GM19468 (cell line): ENCODE measurements at regions not wholly inside any gene's neighbourhood (a gene's known extent, or its start where the extent isn't known, plus 50 kb on each side); places are given as distances from the start of the nearest gene placed in this dataset.
"Not testable (repeated sequence)": the region's sequence is repeated elsewhere in the genome, so short reads cannot be mapped to it uniquely, and the experiment has no call there.

Source experiments
- ATAC-seq: cut with Tn5 transposase; IDR thresholded peaks from one replicate; pipeline ENCODE4 v1.9.1; 2021; ENCODE audit warnings: mild to moderate bottlenecking, moderate library complexity, moderate number of reproducible peaks; ENCODE audit not compliant: unreplicated experiment; ENCODE audit errors: extremely low read depth

DNA sequence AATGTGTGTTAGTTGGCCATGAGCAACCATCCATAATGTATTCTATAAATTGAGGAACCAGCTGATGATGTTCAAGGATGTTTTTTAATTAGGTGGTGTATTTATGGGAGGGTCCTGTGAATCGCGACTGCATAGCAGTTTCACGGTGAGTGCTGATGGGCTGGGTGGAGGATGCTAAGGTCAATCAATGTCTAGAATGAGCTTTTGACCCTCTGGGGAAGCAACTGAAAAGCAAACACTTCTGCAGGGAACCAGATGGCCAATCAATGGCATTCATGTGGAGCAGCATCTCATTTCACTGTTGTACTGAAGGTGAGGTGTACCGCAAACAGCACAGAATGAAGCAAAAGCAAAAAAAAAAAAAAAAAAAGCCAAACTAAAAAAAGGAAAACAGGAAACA is 676.1 kb upstream of the TMEM132C start:
- no peak for ATAC-seq

- ATAC-seq = no peak
Observed at GRCh38 chr12:127592245-127592644, 674.7 kb upstream of the TMEM132C start.

- no peak for ATAC-seq
Observed at GRCh38 chr12:127594351-127594970, 672.5 kb upstream of the TMEM132C start.

DNA sequence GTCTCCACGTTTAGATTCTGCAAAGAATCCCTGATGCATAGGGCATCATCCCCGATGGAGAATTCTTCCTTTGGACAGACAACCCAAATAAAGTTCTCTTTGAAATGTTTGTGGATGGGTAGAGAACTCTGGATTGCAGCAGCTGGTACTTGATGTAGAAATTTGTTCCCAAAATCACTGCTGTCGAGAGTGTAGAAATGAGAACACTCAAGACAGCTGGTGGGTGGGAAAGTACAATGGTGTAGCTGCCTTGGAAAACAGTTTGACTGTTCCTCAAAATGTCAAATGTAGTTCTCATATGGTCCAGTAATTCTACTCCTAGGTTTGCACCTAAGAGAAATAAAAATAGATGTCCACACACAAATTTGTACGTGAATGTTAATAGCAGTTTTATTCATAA is 671.5 kb upstream of the TMEM132C start:
- no peak for ATAC-seq

DNA sequence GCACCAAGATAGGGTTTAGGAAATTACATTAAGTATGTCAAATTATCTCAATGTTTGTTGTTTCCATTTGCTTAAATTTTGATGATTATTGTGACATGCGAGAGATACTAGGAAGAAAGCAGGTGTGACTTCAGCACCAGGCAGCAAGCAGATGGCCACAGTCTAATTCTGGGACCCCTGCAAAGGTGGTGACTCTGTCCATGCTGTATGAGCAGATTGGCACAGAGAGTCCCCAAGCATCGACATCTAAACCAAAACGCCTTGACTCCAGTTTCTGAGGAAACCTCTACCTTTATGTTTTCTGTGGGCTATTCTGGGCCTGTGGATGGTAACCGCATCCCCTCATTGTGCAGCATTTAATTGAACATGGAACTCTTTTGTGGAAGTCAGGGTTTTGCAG is 670.1 kb upstream of the TMEM132C start:
- ATAC-seq = no peak

DNA sequence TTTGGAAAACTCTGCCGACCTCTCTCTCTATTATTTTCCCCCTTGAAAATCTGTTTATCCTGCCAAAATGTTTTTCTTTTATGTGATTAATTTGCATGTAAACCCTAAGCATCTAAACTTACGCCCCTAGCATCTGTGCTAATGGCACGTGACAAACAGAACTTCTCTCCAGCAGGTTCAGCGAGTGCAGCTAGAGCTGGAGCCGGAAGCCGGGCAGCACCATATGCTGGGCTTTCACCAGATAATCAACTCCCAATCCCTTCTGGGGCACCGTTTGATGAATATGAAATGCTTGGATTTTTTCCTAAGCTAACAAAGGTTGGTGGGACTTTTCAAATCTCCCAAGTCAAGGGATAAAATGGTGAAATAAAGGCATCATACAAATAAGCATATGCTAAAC is 667.5 kb upstream of the TMEM132C start:
- no peak for ATAC-seq

DNA sequence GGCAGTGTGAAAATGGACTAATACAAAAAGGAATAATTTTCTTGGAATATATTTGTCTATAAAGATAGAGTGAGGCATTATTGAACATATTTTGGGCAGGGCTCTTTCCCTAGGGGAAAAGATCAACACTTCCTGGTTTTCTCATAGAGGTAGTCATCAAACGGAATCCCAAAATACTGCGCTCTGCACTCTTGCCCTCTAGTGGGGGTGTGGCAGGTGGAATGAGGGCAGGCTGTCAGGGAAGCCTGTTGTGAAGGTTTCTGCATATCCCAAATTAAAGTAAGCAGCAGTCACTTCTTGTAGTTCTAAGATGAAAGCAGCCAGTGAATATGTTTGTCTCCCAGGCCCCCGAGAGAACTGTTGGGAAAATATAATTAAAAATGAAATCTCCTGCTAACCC is 666.8 kb upstream of the TMEM132C start:
- ATAC-seq = no peak

DNA sequence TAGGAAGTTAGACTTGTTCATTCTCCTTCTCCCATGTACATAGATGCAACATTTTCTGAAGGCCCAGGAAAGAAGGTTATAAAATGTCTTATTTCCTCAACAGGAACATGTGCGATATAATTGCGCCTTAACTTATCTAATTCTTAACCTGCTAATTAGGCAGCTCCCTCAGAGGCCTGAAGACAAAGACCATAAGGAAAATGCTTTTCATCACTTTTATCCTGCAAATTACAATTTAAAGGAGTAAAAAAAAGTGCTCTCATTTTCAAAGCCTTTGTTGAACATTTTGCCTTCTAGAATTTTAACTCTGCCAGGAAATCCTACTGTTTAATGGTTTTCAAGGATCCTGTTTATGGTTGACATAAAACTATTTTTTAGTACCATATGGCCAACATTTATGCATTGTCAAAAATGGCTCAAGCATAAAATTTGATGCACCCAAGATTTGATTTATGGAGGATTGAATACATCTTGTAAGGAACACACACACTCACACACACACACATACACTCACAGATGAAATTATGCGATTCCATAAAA is 660.4 kb upstream of the TMEM132C start:
- ATAC-seq = no peak

DNA sequence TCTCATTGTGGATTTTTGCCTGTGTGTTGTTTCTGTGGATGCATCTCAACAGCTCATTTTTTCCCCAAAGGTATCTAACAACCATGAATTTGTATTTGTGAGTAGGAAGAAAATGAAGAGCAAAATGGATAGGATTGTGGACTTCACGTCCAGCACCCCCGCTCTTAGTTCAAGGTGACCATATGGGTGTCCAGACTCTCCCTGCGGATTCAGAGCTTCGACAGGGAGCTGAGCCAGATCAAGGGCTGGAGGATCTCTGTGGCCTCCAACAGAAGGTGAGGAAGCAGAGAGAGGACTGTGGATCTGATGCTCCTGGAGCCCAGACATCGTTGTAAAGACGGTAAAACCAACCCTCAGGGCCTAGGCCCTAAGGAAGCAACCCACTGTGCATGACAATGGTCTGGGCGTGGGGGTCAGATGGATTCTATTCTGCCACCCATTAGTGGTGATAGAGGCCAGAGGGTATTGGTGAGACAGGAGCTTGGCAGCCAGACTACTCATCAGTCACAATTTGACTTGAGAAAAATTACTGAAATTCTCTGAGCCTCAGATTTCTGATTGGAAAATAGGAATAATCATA is 659.7 kb upstream of the TMEM132C start:
- no peak for ATAC-seq

DNA sequence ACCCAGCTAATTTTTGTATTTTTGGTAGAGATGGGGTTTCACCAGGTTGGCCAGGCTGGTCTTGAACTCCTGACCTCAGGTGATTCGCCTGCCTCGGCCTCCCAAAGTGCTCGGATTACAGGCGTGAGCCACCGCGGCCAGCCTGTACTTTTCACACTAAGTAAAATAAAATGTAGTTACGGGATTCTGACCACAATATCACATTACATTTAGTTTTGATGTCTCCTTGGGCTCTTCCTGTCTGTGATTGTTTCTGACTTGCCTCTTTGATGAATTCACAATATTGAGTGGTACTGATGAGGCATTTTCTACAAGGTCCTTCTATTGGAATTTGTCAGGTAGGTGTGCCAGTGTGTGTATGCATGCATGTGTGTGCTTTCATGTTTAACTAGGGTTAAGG is 658.6 kb upstream of the TMEM132C start:
- not testable (repeated sequence) for ATAC-seq

GRCh38 chr12:127613056-127613455 is 653.9 kb upstream of the TMEM132C start:
- ATAC-seq = no peak

GRCh38 chr12:127619869-127620734 is 646.9 kb upstream of the TMEM132C start:
- ATAC-seq = no peak

GRCh38 chr12:127620735-127621355 is 646.1 kb upstream of the TMEM132C start:
- no peak for ATAC-seq

- ATAC-seq = no peak
Observed at GRCh38 chr12:127621366-127621765, 645.6 kb upstream of the TMEM132C start.

GRCh38 chr12:127623362-127623761 is 643.6 kb upstream of the TMEM132C start:
- no peak for ATAC-seq

DNA sequence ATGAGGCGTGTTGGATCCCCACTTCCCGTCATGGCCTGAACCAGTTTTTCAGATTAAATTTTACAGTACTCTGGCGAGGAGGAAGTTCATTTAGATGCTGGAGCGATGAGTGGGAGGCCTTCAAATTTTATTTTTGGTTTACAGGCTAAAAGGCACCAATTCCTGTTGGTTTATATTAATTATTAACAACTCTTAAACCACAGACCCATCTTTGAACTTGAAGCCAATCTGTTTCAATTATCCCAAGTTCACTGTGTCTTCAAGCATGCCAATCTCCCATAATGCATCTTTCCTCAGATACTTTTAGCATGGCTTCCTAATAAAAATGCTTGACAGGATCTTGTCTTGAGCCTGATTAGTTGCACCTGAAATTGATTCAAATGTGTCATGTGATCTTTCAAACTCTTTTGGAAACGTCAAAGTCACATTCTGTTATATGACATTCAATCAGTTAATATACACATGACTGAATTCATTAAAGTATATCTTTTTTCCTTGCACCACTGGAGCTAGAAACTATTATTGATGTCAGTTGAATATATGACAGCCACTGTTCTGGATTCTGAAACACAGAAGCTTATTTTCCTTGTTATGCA is 641.7 kb upstream of the TMEM132C start:
- no peak for ATAC-seq

DNA sequence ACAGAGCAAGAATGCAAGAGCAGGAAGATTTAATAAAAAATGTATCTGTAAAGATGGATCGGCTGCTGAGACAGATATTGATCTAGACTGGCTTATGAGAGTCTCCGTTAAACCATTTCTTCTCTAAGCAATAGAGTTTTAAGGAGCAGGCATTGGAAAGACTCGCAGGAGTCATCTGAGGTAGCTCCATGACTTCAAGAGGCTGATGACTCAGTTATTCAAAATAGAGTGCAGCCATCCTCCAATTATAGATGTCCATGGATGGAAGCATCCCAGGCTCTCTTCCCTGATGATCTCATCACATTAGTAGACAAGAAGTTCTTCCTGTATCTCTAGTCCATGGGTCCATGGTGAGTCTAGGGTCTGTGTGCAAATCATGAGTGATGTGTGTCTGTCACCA is 638.3 kb upstream of the TMEM132C start:
- ATAC-seq = no peak

DNA sequence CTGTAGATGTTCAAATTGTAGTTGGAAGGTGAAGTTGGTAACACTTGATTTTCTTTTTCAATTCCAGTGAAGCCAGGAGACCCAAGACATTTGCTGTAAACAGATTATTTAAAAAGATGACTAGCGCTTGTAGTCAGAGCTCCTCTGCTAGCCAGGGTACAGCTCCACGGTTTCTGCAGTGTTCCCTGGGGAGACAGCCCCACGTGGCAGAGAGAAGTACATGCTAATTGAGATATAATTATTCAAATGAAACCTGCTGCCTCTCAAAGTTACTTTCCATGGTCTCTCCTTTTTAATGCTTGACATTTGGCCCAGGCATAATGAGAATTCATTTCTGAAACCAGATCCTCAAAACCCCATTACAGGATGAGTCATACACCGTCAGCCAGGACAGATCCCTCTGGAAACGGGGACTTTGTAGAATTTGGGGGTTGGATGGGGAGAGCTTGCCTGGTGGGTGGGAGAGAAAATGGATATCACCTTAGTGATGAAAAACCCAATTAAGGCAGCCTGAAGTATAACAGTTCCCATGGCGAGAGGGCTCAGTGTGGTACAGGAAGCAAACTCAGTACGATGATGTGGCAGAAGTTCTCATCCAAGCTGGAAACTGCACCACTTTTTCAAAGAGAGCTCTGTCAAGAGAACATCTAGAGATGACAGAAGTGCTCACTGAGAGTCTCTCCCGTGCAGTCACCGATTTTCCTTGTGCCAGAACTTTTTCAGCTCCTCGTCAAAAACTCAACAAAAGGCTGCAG is 637.7 kb upstream of the TMEM132C start:
- no peak for ATAC-seq

- no peak for ATAC-seq
Observed at GRCh38 chr12:127632461-127632860, 634.5 kb upstream of the TMEM132C start.

- no peak for ATAC-seq
Observed at GRCh38 chr12:127635838-127636237, 631.1 kb upstream of the TMEM132C start.
